Chondrocyte (in vitro differentiated cells): ENCODE measurements at regions not wholly inside any gene's neighbourhood (a gene's known extent, or its start where the extent isn't known, plus 50 kb on each side); places are given as distances from the start of the nearest gene placed in this dataset.

Source experiments
- DNase-seq: peaks from one replicate; pipeline ENCODE4 v3.0.0; 2021; ENCODE audit warnings: mixed read lengths, low spot score
- H3K27ac Mint-ChIP-seq: one replicate; pipeline ENCODE4 v1.8.0; 2021; ENCODE audit warnings: mild to moderate bottlenecking, moderate library complexity, mixed read lengths; ENCODE audit not compliant: unreplicated experiment
- H3K27me3 Mint-ChIP-seq: 2 replicates; pipeline ENCODE4 v1.8.0; 2021; ENCODE audit warnings: low read depth, mixed read lengths
- H3K36me3 Mint-ChIP-seq: 2 replicates; pipeline ENCODE4 v1.8.0; 2021; ENCODE audit warnings: low read depth, mixed read lengths
- H3K4me1 Mint-ChIP-seq: 2 replicates; pipeline ENCODE4 v1.8.0; 2021; ENCODE audit warnings: low read depth, mild to moderate bottlenecking, mixed read lengths
- H3K4me3 Mint-ChIP-seq: one replicate; pipeline ENCODE4 v1.8.0; 2021; ENCODE audit warnings: mild to moderate bottlenecking, moderate library complexity, mixed read lengths; ENCODE audit not compliant: unreplicated experiment
- H3K9me3 Mint-ChIP-seq: 2 replicates; pipeline ENCODE4 v1.8.0; 2021; ENCODE audit warnings: low read depth, mixed read lengths
- CTCF ChIP-seq: fragments of 200-600 bp; sonication (generic); IDR thresholded peaks from 2 replicates; pipeline ENCODE4 v1.5.0; 2021; ENCODE audit warnings: antibody characterized with exemption, mild to moderate bottlenecking, moderate library complexity

GRCh38 chr14:81837304-81837703 lies 303.7 kb upstream of the SEL1L start:
- Mint-ChIP-seq H3K27ac (no peak overlapping the region), H3K4me3 (no peak overlapping the region), H3K27me3 (no peaks in the 10 kb centered on the region), H3K9me3 (peaks cover 32% of the 10 kb centered on the region), H3K36me3 (no peaks in the 10 kb centered on the region), H3K4me1 (no peaks in the 10 kb centered on the region)
- no peak for TF ChIP-seq CTCF
- no peak for DNase-seq

- peaks cover 25% of the 10 kb centered on the region for H3K9me3 Mint-ChIP-seq
- no peak overlapping the region for H3K27ac Mint-ChIP-seq
These were observed 305.4 kb upstream of the SEL1L start for GRCh38 chr14:81839056-81839455.

GRCh38 chr14:81841346-81841745 lies 307.7 kb upstream of the SEL1L start:
- Mint-ChIP-seq H3K27me3 (no peaks in the 10 kb centered on the region), H3K9me3 (peaks cover 32% of the 10 kb centered on the region), H3K4me1 (no peaks in the 10 kb centered on the region), H3K36me3 (no peaks in the 10 kb centered on the region), H3K27ac (no peak overlapping the region), H3K4me3 (no peak overlapping the region)
- DNase-seq: no peak
- TF ChIP-seq CTCF: no peak

More at GRCh38 chr14:81839056-81839455, 305.4 kb upstream of the SEL1L start:
- Mint-ChIP-seq H3K27me3 (no peaks in the 10 kb centered on the region), H3K36me3 (no peaks in the 10 kb centered on the region), H3K4me1 (no peaks in the 10 kb centered on the region), H3K4me3 (no peak overlapping the region)
- TF ChIP-seq CTCF: no peak
- DNase-seq: no peak

GRCh38 chr14:81849714-81850113 lies 316.1 kb upstream of the SEL1L start:
- H3K9me3 Mint-ChIP-seq: peaks cover 50% of the 10 kb centered on the region
- H3K4me1 Mint-ChIP-seq: no peaks in the 10 kb centered on the region
- no peak overlapping the region for H3K4me3 Mint-ChIP-seq
- no peaks in the 10 kb centered on the region for H3K36me3 Mint-ChIP-seq
- no peak for TF ChIP-seq CTCF
- no peak overlapping the region for H3K27ac Mint-ChIP-seq
- H3K27me3 Mint-ChIP-seq: no peaks in the 10 kb centered on the region
- no peak for DNase-seq

GRCh38 chr14:81855007-81855406 lies 321.4 kb upstream of the SEL1L start:
- Mint-ChIP-seq H3K36me3 (no peaks in the 10 kb centered on the region), H3K27ac (no peak overlapping the region), H3K4me3 (no peak overlapping the region), H3K9me3 (peaks cover 47% of the 10 kb centered on the region), H3K4me1 (no peaks in the 10 kb centered on the region), H3K27me3 (no peaks in the 10 kb centered on the region)
- TF ChIP-seq CTCF: no peak
- DNase-seq: no peak
